A673 (cell line): ENCODE measurements at regions not wholly inside any gene's neighbourhood (a gene's known extent, or its start where the extent isn't known, plus 50 kb on each side); places are given as distances from the start of the nearest gene placed in this dataset.

ENCODE experiments used
- BruUV-seq: library from RNA; stranded (reverse); fragments of 400-500 nt; replicated peaks from 2 replicates; lab custom pipeline; 2021; lab: Mats Ljungman, UMichigan
- CTCF ChIA-PET: fragments of 300-600 bp; sonication (Branson Sonifier 250); formaldehyde crosslinking; loops from one replicate; lab custom pipeline; 2022; ENCODE audit warnings: antibody characterized with exemption; lab: Charles Lee
- POLR2A ChIA-PET: fragments of 300-600 bp; sonication (Branson Sonifier 250); formaldehyde crosslinking; loops from one replicate; lab custom pipeline; 2022; ENCODE audit warnings: antibody characterized with exemption; ENCODE audit not compliant: low non-redundant PET; lab: Charles Lee
- DNase-seq: peaks from one replicate; pipeline ENCODE4 v3.0.0-alpha.2; 2015; ENCODE audit warnings: low spot score
- H3K27ac ChIP-seq: fragments of 200-600 bp; sonication (generic); 2 replicates; pipeline ENCODE4 v1.5.1; 2016; ENCODE audit warnings: mixed run types, low read depth, mild to moderate bottlenecking, mixed read lengths, antibody characterized with exemption, low read length; ENCODE audit not compliant: poor library complexity, severe bottlenecking
- H3K27me3 ChIP-seq: fragments of 200-600 bp; sonication (generic); replicated peaks from 2 replicates; pipeline ENCODE4 v1.6.1; 2017; ENCODE audit warnings: mixed run types, low read depth, mild to moderate bottlenecking, mixed read lengths, antibody characterized with exemption, low read length; ENCODE audit not compliant: insufficient read depth, poor library complexity
- H3K36me3 ChIP-seq: fragments of 200-600 bp; sonication (generic); 2 replicates; pipeline ENCODE4 v1.6.1; 2016; ENCODE audit warnings: mixed run types, mild to moderate bottlenecking, mixed read lengths, antibody characterized with exemption, low read length; ENCODE audit not compliant: insufficient read depth, poor library complexity, severe bottlenecking
- H3K4me1 ChIP-seq: fragments of 200-600 bp; sonication (generic); 2 replicates; pipeline ENCODE4 v1.6.1; 2017; ENCODE audit warnings: mixed run types, mild to moderate bottlenecking, mixed read lengths, antibody characterized with exemption, low read length; ENCODE audit not compliant: insufficient read depth, poor library complexity, severe bottlenecking
- H3K4me3 ChIP-seq: fragments of 200-600 bp; sonication (generic); 2 replicates; pipeline ENCODE4 v1.5.1; 2016; ENCODE audit warnings: low read depth, mixed run types, mild to moderate bottlenecking, mixed read lengths, low read length; ENCODE audit not compliant: poor library complexity, severe bottlenecking
- H3K9me3 ChIP-seq: fragments of 200-600 bp; sonication (generic); 2 replicates; pipeline ENCODE4 v1.6.1; 2016; ENCODE audit warnings: mixed run types, low read depth, mild to moderate bottlenecking, mixed read lengths, antibody characterized with exemption, low read length; ENCODE audit not compliant: poor library complexity, severe bottlenecking
- EZH2 ChIP-seq: fragments of 200-600 bp; sonication (generic); IDR thresholded peaks from 2 replicates; pipeline ENCODE4 v1.6.1; 2017; ENCODE audit warnings: borderline replicate concordance, low read depth, mild to moderate bottlenecking, mixed read lengths, antibody characterized with exemption, low read length; ENCODE audit not compliant: poor library complexity, severe bottlenecking
- intact Hi-C: fragments of 100-400 bp; cut with micrococcal nuclease; formaldehyde crosslinking; loops from one replicate; pipeline ENCODE4 v1.10.0; 2022; ENCODE audit not compliant: unreplicated experiment
- TF ChIP-seq, protein P1 (sequence below): fragments of 300-800, 200-600 bp; sonication (generic); conservative IDR thresholded peaks from 2 replicates; pipeline ENCODE4 v1.5.1; 2017; ENCODE audit warnings: low read depth, mild to moderate bottlenecking, antibody characterized with exemption, low read length, moderate library complexity, mixed read lengths

DNA sequence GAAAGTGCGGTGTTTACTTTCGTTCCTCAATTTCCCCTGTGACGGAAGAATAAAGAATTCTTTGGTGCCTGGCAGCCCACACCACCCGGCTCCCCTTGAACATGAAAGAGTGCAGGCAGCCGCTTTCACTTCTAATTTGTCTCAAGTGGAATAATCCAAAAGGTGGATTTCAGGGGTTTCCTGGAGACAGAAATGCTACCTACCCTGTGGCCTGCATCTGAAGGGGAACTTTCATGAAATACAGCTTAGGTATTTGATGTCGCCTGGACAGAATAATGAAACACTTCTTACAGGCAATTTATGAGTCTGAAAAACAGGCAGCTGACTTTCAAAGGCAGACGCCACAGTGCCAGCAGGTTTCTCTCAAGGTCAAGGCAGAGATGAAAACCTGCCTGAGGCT is 169.5 kb upstream of the USP24 start:
- Histone ChIP-seq H3K27me3 (peaks cover 7% of the 10 kb centered on the region), H3K36me3 (no peaks in the 10 kb centered on the region), H3K4me1 (no peaks in the 10 kb centered on the region), H3K27ac (no peak overlapping the region), H3K9me3 (peaks cover 11% of the 10 kb centered on the region), H3K4me3 (no peak overlapping the region)
- intact Hi-C loops, result no loop called here
- POLR2A ChIA-PET, result no interaction called here
- BruUV-seq, result no TSS peak
- CTCF ChIA-PET, result interaction anchor here (1.0 kb wide), 1 partner anchor 9 kb away, joined by 4 read pairs; no protein-coding TSS in a partner anchor
- TF ChIP-seq, protein P1, sequence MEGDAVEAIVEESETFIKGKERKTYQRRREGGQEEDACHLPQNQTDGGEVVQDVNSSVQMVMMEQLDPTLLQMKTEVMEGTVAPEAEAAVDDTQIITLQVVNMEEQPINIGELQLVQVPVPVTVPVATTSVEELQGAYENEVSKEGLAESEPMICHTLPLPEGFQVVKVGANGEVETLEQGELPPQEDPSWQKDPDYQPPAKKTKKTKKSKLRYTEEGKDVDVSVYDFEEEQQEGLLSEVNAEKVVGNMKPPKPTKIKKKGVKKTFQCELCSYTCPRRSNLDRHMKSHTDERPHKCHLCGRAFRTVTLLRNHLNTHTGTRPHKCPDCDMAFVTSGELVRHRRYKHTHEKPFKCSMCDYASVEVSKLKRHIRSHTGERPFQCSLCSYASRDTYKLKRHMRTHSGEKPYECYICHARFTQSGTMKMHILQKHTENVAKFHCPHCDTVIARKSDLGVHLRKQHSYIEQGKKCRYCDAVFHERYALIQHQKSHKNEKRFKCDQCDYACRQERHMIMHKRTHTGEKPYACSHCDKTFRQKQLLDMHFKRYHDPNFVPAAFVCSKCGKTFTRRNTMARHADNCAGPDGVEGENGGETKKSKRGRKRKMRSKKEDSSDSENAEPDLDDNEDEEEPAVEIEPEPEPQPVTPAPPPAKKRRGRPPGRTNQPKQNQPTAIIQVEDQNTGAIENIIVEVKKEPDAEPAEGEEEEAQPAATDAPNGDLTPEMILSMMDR, result no peak
- no peak for TF ChIP-seq EZH2
- DNase-seq, result no peak

DNA sequence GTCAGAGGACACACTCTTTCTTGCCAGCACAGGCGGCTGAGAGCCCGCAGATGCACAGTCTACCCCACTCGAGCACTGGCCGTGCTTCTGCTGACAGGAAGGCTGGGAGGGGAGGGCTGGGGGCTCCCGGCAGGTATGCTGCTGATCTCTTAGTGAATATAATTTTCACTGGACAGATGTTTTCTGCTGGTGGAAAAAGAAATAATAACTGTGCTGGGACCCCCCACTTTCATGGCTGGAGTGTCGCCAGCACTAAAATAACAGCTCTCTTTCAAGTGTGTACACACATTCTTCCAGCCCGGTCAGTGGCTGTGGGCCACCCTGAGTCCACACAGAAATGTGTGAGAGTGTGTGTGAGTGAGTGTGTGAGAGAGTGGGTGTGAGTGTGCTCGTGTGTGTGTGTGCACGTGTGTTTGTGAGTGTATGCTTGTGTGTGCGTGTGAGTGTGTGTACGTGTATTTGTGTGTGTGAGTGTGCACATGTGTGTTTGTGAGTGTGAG is 167.7 kb upstream of the USP24 start:
- H3K4me1 ChIP-seq, result no peaks in the 10 kb centered on the region
- TF ChIP-seq EZH2, result no peak
- TF ChIP-seq, protein P1, result no peak
- no peaks in the 10 kb centered on the region for H3K27me3 ChIP-seq
- BruUV-seq, result no TSS peak
- ChIA-PET POLR2A (no interaction called here), CTCF (no interaction called here)
- no peaks in the 10 kb centered on the region for H3K9me3 ChIP-seq
- H3K4me3 ChIP-seq, result no peak overlapping the region
- H3K27ac ChIP-seq, result no peak overlapping the region
- intact Hi-C loops, result no loop called here
- no peak for DNase-seq
- H3K36me3 ChIP-seq, result no peaks in the 10 kb centered on the region

DNA sequence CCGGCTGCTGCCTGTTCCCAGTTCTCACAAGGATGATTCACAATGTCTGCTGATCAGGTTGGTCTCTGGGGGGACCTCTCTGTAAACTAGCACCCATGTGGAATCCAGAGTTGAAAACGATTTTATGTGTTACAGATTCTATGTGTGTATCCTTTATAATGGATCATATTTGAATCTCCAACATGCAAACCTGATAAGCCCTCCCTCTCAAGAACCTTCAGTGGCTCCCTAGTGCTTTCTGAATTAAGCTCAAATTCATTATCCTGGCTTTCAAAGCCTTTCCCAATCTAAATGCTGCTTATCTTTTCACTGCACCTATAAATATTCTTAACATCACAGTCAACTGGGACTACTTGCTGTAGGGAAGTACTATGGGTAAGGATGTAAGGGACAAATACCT is 166.8 kb upstream of the USP24 start:
- no peaks in the 10 kb centered on the region for H3K27me3 ChIP-seq
- H3K27ac ChIP-seq, result no peak overlapping the region
- TF ChIP-seq EZH2, result no peak
- TF ChIP-seq, protein P1, result no peak
- H3K4me1 ChIP-seq, result no peaks in the 10 kb centered on the region
- H3K4me3 ChIP-seq, result no peak overlapping the region
- no peaks in the 10 kb centered on the region for H3K9me3 ChIP-seq
- DNase-seq, result no peak
- intact Hi-C loops, result no loop called here
- H3K36me3 ChIP-seq, result no peaks in the 10 kb centered on the region
- POLR2A ChIA-PET, result no interaction called here
- CTCF ChIA-PET, result no interaction called here
- no TSS peak for BruUV-seq
